NCI-H2196 (cell line): ENCODE measurements at regions not wholly inside any gene's neighbourhood (a gene's known extent, or its start where the extent isn't known, plus 50 kb on each side); places are given as distances from the start of the nearest gene placed in this dataset.
"Not testable (repeated sequence)": the region's sequence is repeated elsewhere in the genome, so short reads cannot be mapped to it uniquely, and the experiment has no call there.

Experiments used
- DNase-seq: peaks from one replicate; lab custom pipeline; 2025; ENCODE audit not compliant: unreplicated experiment; lab: John Stamatoyannopoulos, UW

GRCh38 chr7:25732766-25733217, 419.2 kb upstream of the NFE2L3 start:
- DNase-seq: no peak

- DNase-seq: no peak
These were observed 416.2 kb upstream of the NFE2L3 start for GRCh38 chr7:25735674-25736242.

GRCh38 chr7:25738528-25738927, 413.5 kb upstream of the NFE2L3 start:
- DNase-seq: no peak

- DNase-seq: no peak
These were observed 412.9 kb upstream of the NFE2L3 start for GRCh38 chr7:25739143-25739542.

- DNase-seq: no peak
These were observed 409.7 kb upstream of the NFE2L3 start for GRCh38 chr7:25742316-25742715.

GRCh38 chr7:25743670-25744451, 408.1 kb upstream of the NFE2L3 start:
- DNase-seq: not testable (repeated sequence)

GRCh38 chr7:25750744-25751508, 401.1 kb upstream of the NFE2L3 start:
- no peak for DNase-seq

GRCh38 chr7:25752154-25752553, 399.8 kb upstream of the NFE2L3 start:
- DNase-seq: no peak

GRCh38 chr7:25752967-25753791, 398.8 kb upstream of the NFE2L3 start:
- no peak for DNase-seq

GRCh38 chr7:25753837-25754236, 398.2 kb upstream of the NFE2L3 start:
- no peak for DNase-seq

- no peak for DNase-seq
These were observed 397.7 kb upstream of the NFE2L3 start for GRCh38 chr7:25754333-25754732.

GRCh38 chr7:25754751-25755150, 397.2 kb upstream of the NFE2L3 start:
- no peak for DNase-seq

- no peak for DNase-seq
These were observed 395.4 kb upstream of the NFE2L3 start for GRCh38 chr7:25756601-25757000.

- no peak for DNase-seq
These were observed 393.4 kb upstream of the NFE2L3 start for GRCh38 chr7:25758559-25758958.

- no peak for DNase-seq
These were observed 392.7 kb upstream of the NFE2L3 start for GRCh38 chr7:25759286-25759685.

GRCh38 chr7:25759748-25760147, 392.2 kb upstream of the NFE2L3 start:
- no peak for DNase-seq

GRCh38 chr7:25762511-25763462, 389.2 kb upstream of the NFE2L3 start:
- no peak for DNase-seq

- DNase-seq: no peak
These were observed 388.5 kb upstream of the NFE2L3 start for GRCh38 chr7:25763463-25763860.

GRCh38 chr7:25765110-25765655, 386.8 kb upstream of the NFE2L3 start:
- DNase-seq: no peak

GRCh38 chr7:25770235-25770634, 381.8 kb upstream of the NFE2L3 start:
- DNase-seq: no peak
